ENCODE measurements at regions not wholly inside any gene's neighbourhood (a gene's known extent, or its start where the extent isn't known, plus 50 kb on each side); places are given as distances from the start of the nearest gene placed in this dataset.

DNA sequence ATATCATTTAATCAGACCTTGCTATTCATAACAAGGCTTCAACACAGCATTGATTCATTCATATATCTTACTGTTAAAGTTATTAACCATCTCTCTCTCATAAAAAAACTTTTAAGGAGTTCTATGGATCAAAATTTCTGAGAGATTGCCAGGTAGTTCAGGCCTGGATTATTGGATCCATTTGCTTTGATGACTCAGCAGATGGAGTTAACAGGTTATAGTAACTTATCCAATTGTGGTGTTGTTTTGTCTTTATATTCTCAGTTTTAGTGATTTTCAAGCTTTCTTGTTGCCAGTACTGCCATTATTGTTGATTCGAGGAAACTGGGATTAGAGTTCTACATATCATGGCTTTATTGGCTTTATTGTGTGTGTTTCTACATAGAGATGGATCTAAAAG, 195.7 kb upstream of the MMADHC start:
- no peak for DNase-seq (ENCODE audit: extremely low read depth, low read depth)
- TF ChIP-seq CTCF (IDR thresholded peaks at IDR 0.05; ENCODE audit: low read depth, low read length): no peak

DNA sequence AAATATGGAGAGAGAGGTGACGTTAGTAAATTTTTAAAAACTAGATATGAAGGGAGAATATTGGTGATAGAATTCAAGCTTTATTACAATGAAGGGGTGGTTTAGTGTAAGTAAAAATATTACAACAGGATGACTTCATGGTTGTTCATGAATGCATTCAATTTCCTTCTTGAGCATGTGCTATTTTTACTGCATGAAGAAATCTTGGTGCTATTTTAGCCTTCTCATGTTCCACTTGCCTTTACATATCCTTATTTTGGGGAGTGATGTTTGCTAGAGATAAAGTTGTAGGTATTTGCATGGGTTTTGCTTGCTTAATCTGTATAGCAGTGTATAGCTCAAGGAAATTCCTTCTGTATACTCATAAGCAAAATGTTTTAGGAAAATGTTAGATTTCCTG, 195.0 kb upstream of the MMADHC start:
- DNase-seq (ENCODE audit: extremely low read depth, low read depth): no peak
- no peak for TF ChIP-seq CTCF (IDR thresholded peaks at IDR 0.05; ENCODE audit: low read depth, low read length)

GRCh38 chr2:149781263-149781808, 193.8 kb upstream of the MMADHC start:
- TF ChIP-seq CTCF (IDR thresholded peaks at IDR 0.05; ENCODE audit: low read depth, low read length): no peak
- no peak for DNase-seq (ENCODE audit: extremely low read depth, low read depth)

DNA sequence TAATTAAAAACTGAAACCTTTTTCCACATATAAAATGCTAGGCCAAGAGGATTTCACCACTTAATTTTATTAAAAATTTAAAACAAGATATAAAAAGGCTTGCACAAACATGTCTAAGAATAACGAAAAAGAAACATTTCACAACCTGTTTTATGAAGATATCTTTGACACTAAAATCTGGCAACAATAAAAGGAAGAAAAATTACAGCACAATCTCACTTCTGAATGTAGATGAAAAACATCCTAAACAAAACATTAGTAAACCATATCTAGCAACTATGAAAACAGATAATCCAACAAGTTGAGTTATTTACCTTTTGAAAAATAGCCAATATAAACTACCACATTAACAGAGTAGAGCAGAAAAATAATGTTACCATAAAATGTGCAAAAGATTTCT, 185.4 kb upstream of the MMADHC start:
- no peak for DNase-seq (ENCODE audit: extremely low read depth, low read depth)
- TF ChIP-seq CTCF (IDR thresholded peaks at IDR 0.05; ENCODE audit: low read depth, low read length): no peak

GRCh38 chr2:149768320-149768799, 180.8 kb upstream of the MMADHC start:
- no peak for TF ChIP-seq CTCF (IDR thresholded peaks at IDR 0.05; ENCODE audit: low read depth, low read length)
- DNase-seq (ENCODE audit: extremely low read depth, low read depth): no peak

- DNase-seq (ENCODE audit: extremely low read depth, low read depth): no peak
- no peak for TF ChIP-seq CTCF (IDR thresholded peaks at IDR 0.05; ENCODE audit: low read depth, low read length)
Observed at GRCh38 chr2:149767516-149767974, 180.0 kb upstream of the MMADHC start.

GRCh38 chr2:149766339-149766738, 178.8 kb upstream of the MMADHC start:
- TF ChIP-seq CTCF (IDR thresholded peaks at IDR 0.05; ENCODE audit: low read depth, low read length): no peak
- DNase-seq (ENCODE audit: extremely low read depth, low read depth): no peak
